ENCODE measurements at regions not wholly inside any gene's neighbourhood (a gene's known extent, or its start where the extent isn't known, plus 50 kb on each side); places are given as distances from the start of the nearest gene placed in this dataset.

DNA sequence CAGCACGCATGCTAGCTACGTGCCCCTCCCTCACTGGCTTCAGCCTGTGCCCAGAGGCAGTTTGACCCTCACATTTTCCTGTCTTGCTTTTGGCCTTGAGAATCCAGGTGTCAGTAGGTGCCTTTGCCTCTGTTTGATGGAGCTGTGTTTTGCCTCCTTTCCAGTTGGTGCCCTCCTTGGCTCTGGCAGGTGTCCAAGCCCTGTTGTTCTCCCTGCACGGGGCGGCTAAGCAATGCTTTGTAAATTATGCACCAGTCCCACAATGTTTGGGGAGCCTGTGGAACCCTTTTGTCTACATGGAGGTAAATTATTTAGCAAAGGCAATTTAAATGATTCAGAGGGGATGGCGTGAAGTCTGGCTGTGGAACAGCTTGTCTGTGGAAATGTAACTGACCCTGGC lies 202.9 kb upstream of the BOD1L1 start:
- no peak for TF ChIP-seq JUND (IDR thresholded peaks at IDR 0.05)
- TF ChIP-seq, protein P1, sequence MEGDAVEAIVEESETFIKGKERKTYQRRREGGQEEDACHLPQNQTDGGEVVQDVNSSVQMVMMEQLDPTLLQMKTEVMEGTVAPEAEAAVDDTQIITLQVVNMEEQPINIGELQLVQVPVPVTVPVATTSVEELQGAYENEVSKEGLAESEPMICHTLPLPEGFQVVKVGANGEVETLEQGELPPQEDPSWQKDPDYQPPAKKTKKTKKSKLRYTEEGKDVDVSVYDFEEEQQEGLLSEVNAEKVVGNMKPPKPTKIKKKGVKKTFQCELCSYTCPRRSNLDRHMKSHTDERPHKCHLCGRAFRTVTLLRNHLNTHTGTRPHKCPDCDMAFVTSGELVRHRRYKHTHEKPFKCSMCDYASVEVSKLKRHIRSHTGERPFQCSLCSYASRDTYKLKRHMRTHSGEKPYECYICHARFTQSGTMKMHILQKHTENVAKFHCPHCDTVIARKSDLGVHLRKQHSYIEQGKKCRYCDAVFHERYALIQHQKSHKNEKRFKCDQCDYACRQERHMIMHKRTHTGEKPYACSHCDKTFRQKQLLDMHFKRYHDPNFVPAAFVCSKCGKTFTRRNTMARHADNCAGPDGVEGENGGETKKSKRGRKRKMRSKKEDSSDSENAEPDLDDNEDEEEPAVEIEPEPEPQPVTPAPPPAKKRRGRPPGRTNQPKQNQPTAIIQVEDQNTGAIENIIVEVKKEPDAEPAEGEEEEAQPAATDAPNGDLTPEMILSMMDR (IDR thresholded peaks at IDR 0.05), result no peak
- TF ChIP-seq, protein P2, sequence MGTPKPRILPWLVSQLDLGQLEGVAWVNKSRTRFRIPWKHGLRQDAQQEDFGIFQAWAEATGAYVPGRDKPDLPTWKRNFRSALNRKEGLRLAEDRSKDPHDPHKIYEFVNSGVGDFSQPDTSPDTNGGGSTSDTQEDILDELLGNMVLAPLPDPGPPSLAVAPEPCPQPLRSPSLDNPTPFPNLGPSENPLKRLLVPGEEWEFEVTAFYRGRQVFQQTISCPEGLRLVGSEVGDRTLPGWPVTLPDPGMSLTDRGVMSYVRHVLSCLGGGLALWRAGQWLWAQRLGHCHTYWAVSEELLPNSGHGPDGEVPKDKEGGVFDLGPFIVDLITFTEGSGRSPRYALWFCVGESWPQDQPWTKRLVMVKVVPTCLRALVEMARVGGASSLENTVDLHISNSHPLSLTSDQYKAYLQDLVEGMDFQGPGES (IDR thresholded peaks at IDR 0.05; ENCODE audit: low read depth, low read length), result no peak
- TF ChIP-seq RAD21 (IDR thresholded peaks at IDR 0.05; ENCODE audit: low read length), result no peak
- TF ChIP-seq SIN3A (IDR thresholded peaks at IDR 0.05; ENCODE audit: borderline replicate concordance, low read depth, low read length), result no peak
- no peak for TF ChIP-seq EP300 (IDR thresholded peaks at IDR 0.05; ENCODE audit: borderline replicate concordance in 1 of 2, low read depth in 1 of 2, low read length in 1 of 2)
- TF ChIP-seq, protein P3, sequence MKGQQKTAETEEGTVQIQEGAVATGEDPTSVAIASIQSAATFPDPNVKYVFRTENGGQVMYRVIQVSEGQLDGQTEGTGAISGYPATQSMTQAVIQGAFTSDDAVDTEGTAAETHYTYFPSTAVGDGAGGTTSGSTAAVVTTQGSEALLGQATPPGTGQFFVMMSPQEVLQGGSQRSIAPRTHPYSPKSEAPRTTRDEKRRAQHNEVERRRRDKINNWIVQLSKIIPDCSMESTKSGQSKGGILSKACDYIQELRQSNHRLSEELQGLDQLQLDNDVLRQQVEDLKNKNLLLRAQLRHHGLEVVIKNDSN (IDR thresholded peaks at IDR 0.05; ENCODE audit: borderline replicate concordance, low read depth), result no peak
- TF ChIP-seq, protein P4, sequence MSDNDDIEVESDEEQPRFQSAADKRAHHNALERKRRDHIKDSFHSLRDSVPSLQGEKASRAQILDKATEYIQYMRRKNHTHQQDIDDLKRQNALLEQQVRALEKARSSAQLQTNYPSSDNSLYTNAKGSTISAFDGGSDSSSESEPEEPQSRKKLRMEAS (IDR thresholded peaks at IDR 0.05; ENCODE audit: low read depth), result no peak

All from SK-N-SH (cell line).